ENCODE measurements at regions not wholly inside any gene's neighbourhood (a gene's known extent, or its start where the extent isn't known, plus 50 kb on each side); places are given as distances from the start of the nearest gene placed in this dataset.
A peak's percentile ranks its signal among the peaks of the same experiment; 100 is the strongest.

GRCh38 chr15:62706317-62706716 lies 336.2 kb upstream of the TPM1 start:
- Histone ChIP-seq H3K9me3 (ENCODE audit: low read length) (no peaks in the 10 kb centered on the region), H3K79me2 (replicated peaks; ENCODE audit: insufficient read depth, low read length) (no peaks in the 10 kb centered on the region), H3K27ac (ENCODE audit: low read length) (no peak overlapping the region), H2AFZ (ENCODE audit: low read depth, low read length) (no peak overlapping the region), H3K36me3 (ENCODE audit: insufficient read depth, low read length) (no peaks in the 10 kb centered on the region), H3K4me2 (ENCODE audit: low read length) (no peak overlapping the region), H3K9ac (ENCODE audit: low read length) (no peak overlapping the region), H4K20me1 (ENCODE audit: insufficient read depth) (no peaks in the 10 kb centered on the region), H3K27me3 (ENCODE audit: insufficient read depth, low read depth, low read length) (no peaks in the 10 kb centered on the region), H3F3A (ENCODE audit: insufficient read depth, low read length, poor library complexity, severe bottlenecking) (no peaks in the 10 kb centered on the region), H3K9me2 (ENCODE audit: insufficient read depth, low read length) (no peaks in the 10 kb centered on the region), H3K4me3 (ENCODE audit: low read length) (no peak overlapping the region)
- TF ChIP-seq CTCF (IDR thresholded peaks at IDR 0.05; ENCODE audit: poor library complexity, severe bottlenecking) (peak; percentile 19), RAD21 (conservative IDR thresholded peaks at IDR 0.05) (peak; percentile 24), EP300 (conservative IDR thresholded peaks at IDR 0.05; ENCODE audit: poor library complexity, severe bottlenecking) (no peak)

- no peak overlapping the region for H3K4me2 ChIP-seq (ENCODE audit: low read length)
- no peak for TF ChIP-seq EP300 (conservative IDR thresholded peaks at IDR 0.05; ENCODE audit: poor library complexity, severe bottlenecking)
- TF ChIP-seq REST (IDR thresholded peaks at IDR 0.05; ENCODE audit: borderline replicate concordance), result no peak
- no peak for TF ChIP-seq TAF1 (IDR thresholded peaks at IDR 0.05; ENCODE audit: low read depth)
- TF ChIP-seq CTCF (IDR thresholded peaks at IDR 0.05; ENCODE audit: poor library complexity, severe bottlenecking), result no peak
- no peak for TF ChIP-seq SMC3 (conservative IDR thresholded peaks at IDR 0.05; ENCODE audit: poor library complexity)
- TF ChIP-seq POLR2AphosphoS5 (IDR thresholded peaks at IDR 0.05), result no peak
- TF ChIP-seq RAD21 (conservative IDR thresholded peaks at IDR 0.05), result no peak
- TF ChIP-seq EZH2 (IDR thresholded peaks at IDR 0.05; ENCODE audit: borderline replicate concordance, insufficient read depth, low read length, poor library complexity, severe bottlenecking), result no peak
- no peaks in the 10 kb centered on the region for H3K9me2 ChIP-seq (ENCODE audit: insufficient read depth, low read length)
- no peaks in the 10 kb centered on the region for H3K79me2 ChIP-seq (replicated peaks; ENCODE audit: insufficient read depth, low read length)
- no peaks in the 10 kb centered on the region for H3K9me3 ChIP-seq (ENCODE audit: low read length)
- no peaks in the 10 kb centered on the region for H3K36me3 ChIP-seq (ENCODE audit: insufficient read depth, low read length)
- H3K4me3 ChIP-seq (ENCODE audit: low read length), result no peak overlapping the region
- no peak overlapping the region for H3K27ac ChIP-seq (ENCODE audit: low read length)
- H2AFZ ChIP-seq (ENCODE audit: low read depth, low read length), result no peak overlapping the region
- no peak overlapping the region for H3K9ac ChIP-seq (ENCODE audit: low read length)
- H4K20me1 ChIP-seq (ENCODE audit: insufficient read depth), result no peaks in the 10 kb centered on the region
- H3F3A ChIP-seq (ENCODE audit: insufficient read depth, low read length, poor library complexity, severe bottlenecking), result no peaks in the 10 kb centered on the region
- H3K27me3 ChIP-seq (ENCODE audit: insufficient read depth, low read depth, low read length), result no peaks in the 10 kb centered on the region
These were observed 334.1 kb upstream of the TPM1 start for GRCh38 chr15:62708470-62708869.
